ENCODE measurements at regions not wholly inside any gene's neighbourhood (a gene's known extent, or its start where the extent isn't known, plus 50 kb on each side); places are given as distances from the start of the nearest gene placed in this dataset.

DNA sequence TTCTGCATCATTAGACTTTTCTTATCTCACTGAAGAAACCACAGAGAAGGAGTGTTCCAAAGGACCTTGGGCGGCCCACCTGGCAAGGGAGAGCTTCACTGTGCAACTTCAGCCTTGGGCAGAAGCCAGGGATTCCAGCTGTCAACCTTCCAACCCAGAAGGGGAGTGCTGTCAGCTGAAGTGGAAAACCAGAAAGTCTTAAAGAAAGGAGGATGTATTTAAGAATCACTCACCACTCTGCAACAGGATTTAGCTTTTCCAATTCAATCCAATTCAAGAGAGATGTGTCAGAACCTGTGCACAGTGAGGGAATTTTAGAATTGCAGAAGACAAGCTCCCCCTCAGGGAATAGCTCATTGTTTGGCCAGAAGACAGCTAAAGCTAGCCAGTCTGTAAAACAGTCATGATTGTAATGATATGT lies 553.7 kb downstream of the CD83 start:
- Histone ChIP-seq H3K27ac (ENCODE audit: low read length) (no peak overlapping the region), H3K36me3 (replicated peaks; ENCODE audit: insufficient read depth, low read length) (no peaks in the 10 kb centered on the region), H3K27me3 (replicated peaks; ENCODE audit: insufficient read depth, low read length) (no peaks in the 10 kb centered on the region), H3K9ac (ENCODE audit: low read length) (no peak overlapping the region), H4K20me1 (ENCODE audit: insufficient read depth, low read length) (no peaks in the 10 kb centered on the region), H2AFZ (ENCODE audit: low read length) (no peak overlapping the region), H3F3A (ENCODE audit: insufficient read depth, low read length) (no peaks in the 10 kb centered on the region), H3K4me1 (ENCODE audit: low read length) (no peaks in the 10 kb centered on the region), H3K79me2 (ENCODE audit: low read length) (no peaks in the 10 kb centered on the region), H3K4me3 (ENCODE audit: low read length) (no peak overlapping the region), H3K9me2 (replicated peaks; ENCODE audit: insufficient read depth, low read length) (no peaks in the 10 kb centered on the region), H3K4me2 (ENCODE audit: low read depth, low read length) (no peak overlapping the region), H3K9me3 (replicated peaks; ENCODE audit: insufficient read depth, low read length) (no peaks in the 10 kb centered on the region)
- no peak for DNase-seq
- no peak for TF ChIP-seq EZH2 (optimal IDR thresholded peaks at IDR 0.05; ENCODE audit: low read depth, low read length)
- TF ChIP-seq, protein P1, sequence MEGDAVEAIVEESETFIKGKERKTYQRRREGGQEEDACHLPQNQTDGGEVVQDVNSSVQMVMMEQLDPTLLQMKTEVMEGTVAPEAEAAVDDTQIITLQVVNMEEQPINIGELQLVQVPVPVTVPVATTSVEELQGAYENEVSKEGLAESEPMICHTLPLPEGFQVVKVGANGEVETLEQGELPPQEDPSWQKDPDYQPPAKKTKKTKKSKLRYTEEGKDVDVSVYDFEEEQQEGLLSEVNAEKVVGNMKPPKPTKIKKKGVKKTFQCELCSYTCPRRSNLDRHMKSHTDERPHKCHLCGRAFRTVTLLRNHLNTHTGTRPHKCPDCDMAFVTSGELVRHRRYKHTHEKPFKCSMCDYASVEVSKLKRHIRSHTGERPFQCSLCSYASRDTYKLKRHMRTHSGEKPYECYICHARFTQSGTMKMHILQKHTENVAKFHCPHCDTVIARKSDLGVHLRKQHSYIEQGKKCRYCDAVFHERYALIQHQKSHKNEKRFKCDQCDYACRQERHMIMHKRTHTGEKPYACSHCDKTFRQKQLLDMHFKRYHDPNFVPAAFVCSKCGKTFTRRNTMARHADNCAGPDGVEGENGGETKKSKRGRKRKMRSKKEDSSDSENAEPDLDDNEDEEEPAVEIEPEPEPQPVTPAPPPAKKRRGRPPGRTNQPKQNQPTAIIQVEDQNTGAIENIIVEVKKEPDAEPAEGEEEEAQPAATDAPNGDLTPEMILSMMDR (IDR thresholded peaks at IDR 0.05; ENCODE audit: low read length): no peak

DNA sequence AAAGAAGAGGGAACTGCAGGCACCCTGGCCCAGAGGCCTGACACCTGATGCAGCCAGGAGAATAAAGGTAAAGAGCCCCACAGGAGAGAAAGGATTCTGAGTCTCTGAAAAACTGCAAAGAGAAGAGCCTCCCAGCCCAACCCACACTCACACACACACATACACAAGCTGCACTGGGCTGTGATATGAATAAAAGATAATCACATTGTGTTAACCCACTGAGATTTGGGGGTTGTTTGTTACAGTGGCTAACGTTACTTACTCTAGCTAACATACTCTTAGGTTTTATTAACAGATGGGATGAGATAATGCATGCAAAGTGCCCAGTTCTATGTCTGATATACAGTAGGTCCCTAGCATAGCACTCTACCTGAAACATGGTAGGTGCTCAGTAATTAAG lies 554.4 kb downstream of the CD83 start:
- H3K4me3 ChIP-seq (ENCODE audit: low read length): no peak overlapping the region
- no peaks in the 10 kb centered on the region for H3K9me3 ChIP-seq (replicated peaks; ENCODE audit: insufficient read depth, low read length)
- no peak overlapping the region for H3K9ac ChIP-seq (ENCODE audit: low read length)
- no peaks in the 10 kb centered on the region for H3K79me2 ChIP-seq (ENCODE audit: low read length)
- TF ChIP-seq EZH2phosphoT487 (IDR thresholded peaks at IDR 0.05; ENCODE audit: low read length) (no peak), EZH2 (optimal IDR thresholded peaks at IDR 0.05; ENCODE audit: low read depth, low read length) (no peak)
- TF ChIP-seq, protein P1 (IDR thresholded peaks at IDR 0.05; ENCODE audit: low read length): no peak
- DNase-seq: no peak
- no peak overlapping the region for H2AFZ ChIP-seq (ENCODE audit: low read length)
- H3K36me3 ChIP-seq (replicated peaks; ENCODE audit: insufficient read depth, low read length): no peaks in the 10 kb centered on the region
- no peaks in the 10 kb centered on the region for H3K4me1 ChIP-seq (ENCODE audit: low read length)
- no peaks in the 10 kb centered on the region for H3F3A ChIP-seq (ENCODE audit: insufficient read depth, low read length)
- no peak overlapping the region for H3K27ac ChIP-seq (ENCODE audit: low read length)
- H4K20me1 ChIP-seq (ENCODE audit: insufficient read depth, low read length): no peaks in the 10 kb centered on the region
- H3K27me3 ChIP-seq (replicated peaks; ENCODE audit: insufficient read depth, low read length): no peaks in the 10 kb centered on the region
- no peaks in the 10 kb centered on the region for H3K9me2 ChIP-seq (replicated peaks; ENCODE audit: insufficient read depth, low read length)
- no peak overlapping the region for H3K4me2 ChIP-seq (ENCODE audit: low read depth, low read length)

DNA sequence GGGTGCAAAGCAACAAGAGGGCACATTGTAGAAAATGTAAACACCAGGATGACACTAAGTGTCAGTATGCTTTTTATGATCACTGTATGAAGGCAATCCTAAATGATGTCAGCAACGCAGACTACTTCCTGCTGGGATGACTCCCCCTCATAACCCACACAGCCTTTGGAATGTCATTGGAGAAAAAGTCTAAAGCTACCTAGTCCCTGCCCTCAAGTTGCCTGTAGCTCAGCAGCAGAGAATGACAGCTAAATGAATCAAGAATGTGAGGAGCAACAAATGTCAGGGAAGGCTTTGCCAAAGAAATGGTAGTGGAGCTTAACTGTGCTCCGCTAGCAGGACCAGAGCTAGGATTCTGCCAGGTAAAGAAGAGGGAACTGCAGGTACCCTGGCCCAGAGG lies 555.6 kb downstream of the CD83 start:
- Histone ChIP-seq H2AFZ (ENCODE audit: low read length) (no peak overlapping the region), H3K4me2 (ENCODE audit: low read depth, low read length) (no peak overlapping the region), H3K9me2 (replicated peaks; ENCODE audit: insufficient read depth, low read length) (no peaks in the 10 kb centered on the region), H3F3A (ENCODE audit: insufficient read depth, low read length) (no peaks in the 10 kb centered on the region), H3K9ac (ENCODE audit: low read length) (no peak overlapping the region), H3K27me3 (replicated peaks; ENCODE audit: insufficient read depth, low read length) (no peaks in the 10 kb centered on the region), H4K20me1 (ENCODE audit: insufficient read depth, low read length) (no peaks in the 10 kb centered on the region), H3K79me2 (ENCODE audit: low read length) (no peaks in the 10 kb centered on the region), H3K27ac (ENCODE audit: low read length) (no peak overlapping the region), H3K36me3 (replicated peaks; ENCODE audit: insufficient read depth, low read length) (no peaks in the 10 kb centered on the region), H3K4me3 (ENCODE audit: low read length) (no peak overlapping the region), H3K4me1 (ENCODE audit: low read length) (no peaks in the 10 kb centered on the region), H3K9me3 (replicated peaks; ENCODE audit: insufficient read depth, low read length) (no peaks in the 10 kb centered on the region)
- DNase-seq: no peak
- TF ChIP-seq EZH2phosphoT487 (IDR thresholded peaks at IDR 0.05; ENCODE audit: low read length) (no peak), EZH2 (optimal IDR thresholded peaks at IDR 0.05; ENCODE audit: low read depth, low read length) (no peak)
- TF ChIP-seq, protein P1 (IDR thresholded peaks at IDR 0.05; ENCODE audit: low read length): no peak

All from MM.1S (cell line).